ENCODE measurements at regions not wholly inside any gene's neighbourhood (a gene's known extent, or its start where the extent isn't known, plus 50 kb on each side); places are given as distances from the start of the nearest gene placed in this dataset.

DNA sequence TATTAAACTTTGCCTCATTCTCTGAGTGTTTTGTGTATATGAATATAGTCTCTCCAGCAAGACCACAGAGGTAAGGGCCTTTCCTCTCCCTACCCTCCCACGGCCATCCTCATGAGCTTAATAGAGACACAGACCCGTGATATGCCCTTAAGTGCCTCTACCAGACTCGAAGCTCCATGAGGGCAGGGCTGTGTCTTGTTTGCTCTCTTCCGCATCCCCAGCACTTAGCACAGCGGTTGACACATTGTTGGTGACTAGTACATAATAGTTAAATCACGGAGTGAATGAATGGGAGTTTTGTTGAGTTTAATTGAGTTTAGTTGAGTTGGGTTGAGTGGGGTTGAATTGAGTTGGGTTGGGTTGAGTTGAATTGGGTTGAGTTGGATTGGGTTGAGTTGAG lies 122.3 kb downstream of the ZFP36L2 start:
- no peaks in the 10 kb centered on the region for H3K9me3 ChIP-seq

DNA sequence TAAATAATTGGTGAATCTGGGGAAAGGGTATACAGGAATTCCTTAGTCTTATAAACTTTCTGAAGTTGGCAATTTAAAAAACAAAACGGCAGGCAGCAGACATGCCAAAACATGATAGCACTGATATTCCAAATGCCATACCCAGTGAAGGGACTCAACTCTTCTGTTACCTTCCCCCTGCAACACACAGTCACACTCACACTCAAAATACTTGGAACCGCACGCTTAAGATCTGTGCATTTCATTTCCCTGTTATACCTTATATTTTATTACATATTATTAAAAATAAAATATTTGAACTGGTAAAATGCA lies 123.4 kb downstream of the ZFP36L2 start:
- no peak for DNase-seq (ENCODE audit: low spot score in 2 of 2)
- intact Hi-C loops (cut with DNase I): loop anchor here (5.0 kb wide), 1 partner anchor 124 kb away; the partner anchor contains the start of gene ZFP36L2
- H3K27me3 ChIP-seq: no peaks in the 10 kb centered on the region
- no peaks in the 10 kb centered on the region for H3K36me3 ChIP-seq
- H3K4me1 ChIP-seq: peaks cover 35 to 43% of the 10 kb centered on the region in 2 donors
- no peak for TF ChIP-seq CTCF (IDR thresholded peaks at IDR 0.05)
- peak overlapping the region; percentile 94 to 95 for H3K27ac ChIP-seq
- H3K9me3 ChIP-seq: no peaks in the 10 kb centered on the region
- H3K4me3 ChIP-seq: no peak overlapping the region

More for the DNA sequence above, 122.3 kb downstream of the ZFP36L2 start:
- Histone ChIP-seq H3K27me3 (no peaks in the 10 kb centered on the region), H3K27ac (peak overlapping the region in 1 of 2 donors; percentile 94), H3K36me3 (no peaks in the 10 kb centered on the region), H3K4me3 (no peak overlapping the region), H3K4me1 (peaks cover 35 to 44% of the 10 kb centered on the region in 2 donors)
- no peak for TF ChIP-seq CTCF (IDR thresholded peaks at IDR 0.05)
- DNase-seq (ENCODE audit: low spot score in 2 of 2): no peak
- intact Hi-C loops (cut with DNase I): loop anchor here (5.0 kb wide), 1 partner anchor 123 kb away; the partner anchor contains the start of gene ZFP36L2

GRCh38 chr2:43102366-43103092 lies 123.9 kb downstream of the ZFP36L2 start:
- intact Hi-C loops (cut with DNase I): loop anchor here (5.0 kb wide), 1 partner anchor 125 kb away; the partner anchor contains the start of gene ZFP36L2
- no peak for TF ChIP-seq CTCF (IDR thresholded peaks at IDR 0.05)
- Histone ChIP-seq H3K9me3 (no peaks in the 10 kb centered on the region), H3K27me3 (no peaks in the 10 kb centered on the region), H3K27ac (peak overlapping the region; percentile 94 to 95), H3K4me3 (no peak overlapping the region), H3K36me3 (no peaks in the 10 kb centered on the region), H3K4me1 (peaks cover 35 to 48% of the 10 kb centered on the region in 2 donors)
- no peak for DNase-seq (ENCODE audit: low spot score in 2 of 2)

DNA sequence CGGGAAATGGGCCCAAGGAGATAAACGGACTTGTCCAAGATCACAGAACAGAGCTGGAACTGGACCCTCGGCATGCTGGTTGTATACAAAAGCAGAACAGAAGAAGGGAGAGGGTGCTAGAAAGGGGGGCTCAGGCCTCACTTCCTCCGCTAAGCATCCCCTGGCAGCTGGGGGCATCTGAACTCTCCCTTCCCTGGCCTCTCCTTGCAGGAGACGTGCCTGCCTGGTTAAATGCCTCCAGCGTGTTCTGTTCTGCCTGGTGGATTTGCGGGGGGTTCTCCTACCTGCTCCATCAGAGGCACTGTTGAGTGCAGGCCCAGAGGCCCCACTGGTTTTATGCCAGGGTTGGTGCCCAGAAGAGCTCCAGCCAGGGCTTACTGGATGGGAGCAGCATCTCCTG lies 124.7 kb downstream of the ZFP36L2 start:
- peaks cover 31 to 46% of the 10 kb centered on the region in 2 donors for H3K4me1 ChIP-seq
- H3K27ac ChIP-seq: peak overlapping the region; percentile 94 to 95
- DNase-seq (ENCODE audit: low spot score in 2 of 2): no peak
- no peak for TF ChIP-seq CTCF (IDR thresholded peaks at IDR 0.05)
- H3K9me3 ChIP-seq: no peaks in the 10 kb centered on the region
- H3K36me3 ChIP-seq: no peaks in the 10 kb centered on the region
- intact Hi-C loops (cut with DNase I): loop anchor here (2.0 to 5.0 kb wide), 2 partner anchors 15 to 126 kb away; partner anchors contain the start of gene ZFP36L2
- no peaks in the 10 kb centered on the region for H3K27me3 ChIP-seq
- H3K4me3 ChIP-seq: peak overlapping the region in 1 of 2 donors; percentile 65

GRCh38 chr2:43100883-43101662 lies 125.3 kb downstream of the ZFP36L2 start:
- no peaks in the 10 kb centered on the region for H3K9me3 ChIP-seq
- H3K4me1 ChIP-seq: peaks cover 27 to 40% of the 10 kb centered on the region in 2 donors
- peak overlapping the region; percentile 94 to 95 for H3K27ac ChIP-seq
- no peak for DNase-seq (ENCODE audit: low spot score in 2 of 2)
- no peaks in the 10 kb centered on the region for H3K36me3 ChIP-seq
- H3K27me3 ChIP-seq: no peaks in the 10 kb centered on the region
- H3K4me3 ChIP-seq: peak overlapping the region; percentile 44 to 65
- intact Hi-C loops (cut with DNase I): loop anchor here (2.0 to 5.0 kb wide), 2 partner anchors 14 to 126 kb away; partner anchors contain the start of gene ZFP36L2
- no peak for TF ChIP-seq CTCF (IDR thresholded peaks at IDR 0.05)

Data from ascending aorta (tissue), 2 donors.